H1 (cell line): ENCODE measurements at regions not wholly inside any gene's neighbourhood (a gene's known extent, or its start where the extent isn't known, plus 50 kb on each side); places are given as distances from the start of the nearest gene placed in this dataset.

Source experiments
- CHD2 ChIP-seq: IDR thresholded peaks from 2 replicates; pipeline ENCODE4 v1.6.1; 2012; ENCODE audit warnings: low read length, improper control_type of control experiment
- SAP30 ChIP-seq: fragments of 300-600 bp; sonication (generic); IDR thresholded peaks from 2 replicates; pipeline ENCODE4 v1.7.1; 2012; ENCODE audit warnings: low read length, moderate library complexity, mild to moderate bottlenecking, inconsistent platforms; ENCODE audit not compliant: insufficient read depth, insufficient replicate concordance

GRCh38 chr2:12428324-12428723 lies 288.4 kb upstream of the TRIB2 start (continued):
- TF ChIP-seq SAP30 (no peak), CHD2 (no peak)
